Tibial nerve (tissue), 4 donors: ENCODE measurements at regions not wholly inside any gene's neighbourhood (a gene's known extent, or its start where the extent isn't known, plus 50 kb on each side); places are given as distances from the start of the nearest gene placed in this dataset.

Experiments used
- DNase-seq, 2 donors: peaks; one replicate each; pipeline ENCODE4 v3.0.0-alpha.2; 2019; ENCODE audit warnings: low spot score in 2 of 2
- H3K27ac ChIP-seq, 4 donors: fragments of 200-600 bp; sonication (generic) in 3 of 4; one replicate each; pipeline ENCODE4 v1.5.1; 2017 to 2019; ENCODE audit warnings: mild to moderate bottlenecking in 1 of 4
- H3K27me3 ChIP-seq, 2 donors: fragments of 200-600 bp; sonication (generic) in 1 of 2; one replicate each; pipeline versions ENCODE4 v1.5.1 to v1.6.0; 2017 to 2019
- H3K36me3 ChIP-seq, 3 donors: fragments of 200-600 bp; sonication (generic); one replicate each; pipeline ENCODE4 v1.5.1; 2018 to 2019
- H3K4me1 ChIP-seq, 4 donors: fragments of 200-600 bp; sonication (generic) in 3 of 4; one replicate each; pipeline ENCODE4 v1.5.1; 2017 to 2019
- H3K4me3 ChIP-seq, 4 donors: fragments of 200-600 bp; sonication (generic) in 3 of 4; one replicate each; pipeline ENCODE4 v1.5.1; 2017 to 2019; ENCODE audit warnings: mild to moderate bottlenecking in 1 of 4, moderate library complexity in 1 of 4
- H3K9me3 ChIP-seq, 4 donors: fragments of 200-600 bp; sonication (generic) in 3 of 4; one replicate each; pipeline ENCODE4 v1.5.1; 2017 to 2019
- CTCF ChIP-seq, 5 experiments: fragments of 200-600 bp in 3 of 5; fragments of 450-650 bp in 2 of 5; sonication (generic) in 3 of 5; IDR thresholded peaks; one replicate each; pipeline ENCODE4 v1.5.1; 2016 to 2019; ENCODE audit warnings: antibody characterized with exemption in 5 of 5, mild to moderate bottlenecking in 3 of 5, moderate library complexity in 2 of 5
- EP300 ChIP-seq, 2 donors: sonication (generic); formaldehyde crosslinking; IDR thresholded peaks; one replicate each; pipeline ENCODE4 v1.6.1; 2017; ENCODE audit warnings: antibody characterized with exemption in 2 of 2, mild to moderate bottlenecking in 1 of 2
- POLR2A ChIP-seq, 2 donors: fragments of 450-650 bp; IDR thresholded peaks; one replicate each; pipeline ENCODE4 v1.6.1; 2017; ENCODE audit warnings: antibody characterized with exemption in 2 of 2, mild to moderate bottlenecking in 2 of 2, moderate library complexity in 2 of 2
- WGBS, 2 donors: methylation state at CpG; one replicate each; pipeline ENCODE4 v1.1.5; 2018; 5-methylcytosine and 5-hydroxymethylcytosine counted together

DNA sequence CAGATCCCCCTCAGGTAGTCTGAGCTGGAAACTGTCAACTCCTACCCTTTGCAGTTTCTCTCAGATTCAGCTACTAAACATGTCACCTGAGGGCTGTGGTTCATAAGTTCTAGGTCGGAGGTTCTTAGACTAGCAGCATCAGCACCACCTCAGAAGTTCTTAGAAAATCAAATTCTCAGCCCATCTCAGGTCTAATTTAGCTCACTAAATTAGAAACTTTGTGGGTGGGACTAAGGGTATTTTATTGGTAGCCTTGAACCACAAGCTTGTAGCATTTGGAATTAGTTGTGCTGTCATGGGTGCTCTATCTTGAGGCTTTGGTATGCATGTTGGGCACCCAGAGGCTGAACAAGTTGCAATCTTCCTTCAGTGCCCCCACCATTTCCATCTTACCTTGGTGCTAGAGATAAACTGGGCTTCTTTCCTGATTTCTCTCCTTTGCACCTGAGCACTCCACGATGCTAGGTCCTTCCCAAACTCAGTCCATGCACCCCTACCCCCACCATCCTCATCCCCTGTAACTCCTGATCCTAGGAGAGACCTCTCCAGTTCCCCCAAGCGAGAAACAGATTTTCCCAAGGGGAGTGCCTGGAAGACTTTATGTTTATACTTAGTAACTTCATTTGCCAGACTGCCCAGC lies 54.2 kb downstream of the S1PR1 start:
- Histone ChIP-seq H3K4me1 (peaks cover 0 to 5% (median 0%) of the 10 kb centered on the region in 4 donors), H3K36me3 (no peaks in the 10 kb centered on the region), H3K27me3 (no peaks in the 10 kb centered on the region), H3K9me3 (no peaks in the 10 kb centered on the region), H3K27ac (no peak overlapping the region), H3K4me3 (no peak overlapping the region)
- no peak for DNase-seq
- TF ChIP-seq EP300 (IDR thresholded peaks at IDR 0.05) (no peak), POLR2A (IDR thresholded peaks at IDR 0.05) (no peak), CTCF (IDR thresholded peaks at IDR 0.05) (no peak)
- WGBS, 2 donors, result 72 to 78% methylated on average over 3 of the region's 3 CpGs

DNA sequence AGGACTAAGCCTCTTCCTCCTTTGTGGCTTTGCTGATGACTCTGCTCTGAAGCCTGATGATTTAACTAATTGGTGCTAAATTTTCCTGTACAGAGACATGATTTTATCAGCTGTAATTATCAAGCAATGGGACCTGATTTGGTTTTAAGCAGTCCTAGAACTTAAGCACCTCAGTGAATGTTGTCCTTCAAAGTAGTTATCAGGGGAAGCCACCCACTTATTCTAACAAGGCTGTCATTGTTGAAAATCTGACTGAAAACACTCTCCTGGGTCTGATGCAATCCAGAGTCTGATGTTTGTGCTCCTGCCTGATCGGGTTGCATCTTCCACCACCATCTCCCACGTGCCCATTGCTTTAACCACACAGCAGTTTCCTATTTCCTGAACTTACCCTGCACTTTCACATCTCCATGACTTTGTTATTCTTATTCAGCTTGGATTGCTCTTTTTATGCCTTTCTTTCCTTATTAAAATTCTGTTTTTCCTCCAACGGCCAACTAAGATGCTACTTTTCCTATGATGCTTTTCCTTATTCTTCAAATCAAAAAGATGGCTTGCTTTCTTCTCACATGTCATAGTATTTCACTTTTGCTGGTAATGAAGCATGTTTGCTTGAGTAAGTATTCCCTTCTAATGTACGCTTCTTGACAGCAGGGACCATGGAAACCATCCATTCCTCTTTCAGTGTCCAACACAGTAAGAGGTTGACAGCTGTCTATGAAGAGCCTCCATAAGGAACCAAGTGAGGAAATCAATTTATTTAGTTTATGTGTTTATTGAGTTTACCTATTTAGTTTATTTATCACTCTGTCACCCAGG lies 55.0 kb downstream of the S1PR1 start:
- no peaks in the 10 kb centered on the region for H3K9me3 ChIP-seq
- H3K4me3 ChIP-seq, result no peak overlapping the region
- DNase-seq, result peak in 1 of 2 donors; percentile 56
- H3K4me1 ChIP-seq, result peaks cover 0 to 5% (median 0%) of the 10 kb centered on the region in 4 donors
- no peaks in the 10 kb centered on the region for H3K36me3 ChIP-seq
- TF ChIP-seq EP300 (IDR thresholded peaks at IDR 0.05) (peak in 1 of 2 donors; percentile 71), POLR2A (IDR thresholded peaks at IDR 0.05) (no peak)
- no peak overlapping the region for H3K27ac ChIP-seq
- no peaks in the 10 kb centered on the region for H3K27me3 ChIP-seq
- WGBS, 2 donors, result 32 to 33% methylated on average over 4 of the region's 4 CpGs

DNA sequence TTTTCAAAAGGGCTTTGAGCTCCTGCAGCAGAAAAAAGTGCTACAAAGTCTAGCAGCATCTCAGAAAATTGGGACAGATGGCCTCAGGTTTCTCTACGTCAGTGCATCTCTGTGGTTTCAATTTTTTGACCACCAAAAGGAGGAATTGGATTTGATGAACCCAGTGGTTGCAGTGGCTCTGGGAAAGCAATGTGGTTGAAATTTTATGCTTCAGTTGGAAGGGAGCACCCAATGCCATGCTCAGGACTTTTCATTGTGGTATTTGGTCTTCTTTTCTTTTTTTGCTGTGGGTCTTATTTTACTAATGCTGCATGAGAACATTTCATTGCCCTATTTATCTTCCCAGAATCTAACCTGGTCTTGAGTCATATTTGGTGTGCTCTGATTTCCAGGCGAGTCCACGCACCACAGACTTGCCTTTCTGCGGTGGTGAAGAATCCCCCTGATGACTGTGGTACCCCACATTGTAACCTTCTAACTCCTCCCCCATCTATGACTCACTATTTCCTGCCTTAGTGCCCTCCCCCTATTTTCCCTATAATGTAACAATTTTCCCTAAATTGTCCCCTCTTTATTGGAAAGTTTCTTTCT lies 56.7 kb downstream of the S1PR1 start:
- H3K4me3 ChIP-seq, result no peak overlapping the region
- H3K27me3 ChIP-seq, result no peaks in the 10 kb centered on the region
- no peaks in the 10 kb centered on the region for H3K36me3 ChIP-seq
- H3K27ac ChIP-seq, result no peak overlapping the region
- no peak for DNase-seq
- peaks cover 0 to under 1% (median 0%) of the 10 kb centered on the region in 4 donors for H3K4me1 ChIP-seq
- H3K9me3 ChIP-seq, result no peaks in the 10 kb centered on the region
- TF ChIP-seq CTCF (IDR thresholded peaks at IDR 0.05), result no peak
- TF ChIP-seq POLR2A (IDR thresholded peaks at IDR 0.05), result no peak
- no peak for TF ChIP-seq EP300 (IDR thresholded peaks at IDR 0.05)
- 77 to 83% methylated on average over 4 of the region's 4 CpGs for WGBS, 2 donors

- no peak for DNase-seq
- H3K27ac ChIP-seq, result no peak overlapping the region
- H3K4me3 ChIP-seq, result no peak overlapping the region
- TF ChIP-seq CTCF (IDR thresholded peaks at IDR 0.05) (no peak), POLR2A (IDR thresholded peaks at IDR 0.05) (no peak), EP300 (IDR thresholded peaks at IDR 0.05) (no peak)
- no peaks in the 10 kb centered on the region for H3K36me3 ChIP-seq
- 68 to 76% methylated on average over 4 of the region's 4 CpGs for WGBS, 2 donors
- H3K9me3 ChIP-seq, result no peaks in the 10 kb centered on the region
- H3K4me1 ChIP-seq, result no peaks in the 10 kb centered on the region
- H3K27me3 ChIP-seq, result no peaks in the 10 kb centered on the region
These were observed 58.4 kb downstream of the S1PR1 start for GRCh38 chr1:101295209-101295608.

DNA sequence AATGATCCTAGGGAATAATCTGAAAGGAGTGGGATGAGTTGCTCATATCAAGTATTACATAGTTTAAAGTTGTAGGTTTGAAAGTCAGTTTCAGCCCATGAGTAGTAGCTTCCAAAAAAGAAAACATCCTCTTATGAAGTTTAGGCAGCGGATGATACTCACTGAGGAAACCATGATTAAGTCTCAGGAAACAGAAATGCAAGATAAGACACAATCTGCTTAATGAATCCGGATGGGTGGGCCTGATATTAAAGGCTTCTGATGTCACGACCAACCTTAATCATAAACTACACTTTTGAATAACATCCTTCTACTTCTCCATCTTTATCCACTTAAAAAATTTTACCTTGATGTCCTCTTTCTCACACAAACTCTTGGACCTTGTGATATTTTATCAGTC lies 61.8 kb downstream of the S1PR1 start:
- no peaks in the 10 kb centered on the region for H3K27me3 ChIP-seq
- no peak for DNase-seq
- no peaks in the 10 kb centered on the region for H3K4me1 ChIP-seq
- no peak for TF ChIP-seq CTCF (IDR thresholded peaks at IDR 0.05)
- peak in 1 of 2 donors; percentile 19 for TF ChIP-seq EP300 (IDR thresholded peaks at IDR 0.05)
- no peak for TF ChIP-seq POLR2A (IDR thresholded peaks at IDR 0.05)
- no peaks in the 10 kb centered on the region for H3K36me3 ChIP-seq
- H3K27ac ChIP-seq, result no peak overlapping the region
- WGBS, 2 donors, result 72 to 90% methylated on average over 3 of the region's 3 CpGs
- no peaks in the 10 kb centered on the region for H3K9me3 ChIP-seq
- no peak overlapping the region for H3K4me3 ChIP-seq
